H1 (cell line): ENCODE measurements at regions not wholly inside any gene's neighbourhood (a gene's known extent, or its start where the extent isn't known, plus 50 kb on each side); places are given as distances from the start of the nearest gene placed in this dataset.

Experiments used
- CTCF ChIA-PET: fragments of 300-600 bp; sonication (Branson Sonifier 250); formaldehyde crosslinking; loops from one replicate; lab custom pipeline; 2021; ENCODE audit not compliant: partially characterized antibody; lab: Charles Lee
- POLR2A ChIA-PET: fragments of 300-600 bp; sonication (Branson Sonifier 250); formaldehyde crosslinking; loops from one replicate; lab custom pipeline; 2021; ENCODE audit warnings: inconsistent platforms; ENCODE audit not compliant: partially characterized antibody; lab: Charles Lee
- DNase-seq, 2 experiments: peaks; one replicate each; pipeline versions ENCODE4 v3.0.0 to v3.0.0-alpha.2; 2010 to 2022; ENCODE audit warnings: low spot score in 2 of 2, low read depth in 1 of 2, mixed read lengths in 1 of 2
- FAIRE-seq: peaks from 2 replicates; lab custom pipeline; 2011; peaks lifted over from hg19 to GRCh38; lab: Jason Lieb, UNC
- H2AFZ ChIP-seq: 2 replicates; pipeline ENCODE4 v1.8.1; 2012; ENCODE audit warnings: low read length, inconsistent platforms
- H2AK5ac ChIP-seq: 2 replicates; pipeline ENCODE4 v1.6.1; 2013; ENCODE audit warnings: low read depth, low read length
- H2BK120ac ChIP-seq: replicated peaks from 2 replicates; pipeline ENCODE3; 2013; ENCODE audit warnings: low read depth, low read length, inconsistent platforms
- H2BK12ac ChIP-seq: 2 replicates; pipeline ENCODE4 v1.6.1; 2013; ENCODE audit warnings: low read depth, low read length
- H2BK15ac ChIP-seq: 2 replicates; pipeline ENCODE4 v1.6.1; 2013; ENCODE audit warnings: low read length
- H2BK20ac ChIP-seq: 2 replicates; pipeline ENCODE4 v1.6.1; 2013; ENCODE audit warnings: low read length
- H2BK5ac ChIP-seq: 2 replicates; pipeline ENCODE4 v1.6.1; 2013; ENCODE audit warnings: low read depth, low read length
- H3K14ac ChIP-seq: 2 replicates; pipeline ENCODE4 v1.6.1; 2013; ENCODE audit warnings: inconsistent platforms; ENCODE audit not compliant: insufficient read length
- H3K18ac ChIP-seq: 2 replicates; pipeline ENCODE4 v1.6.1; 2013; ENCODE audit warnings: low read length; ENCODE audit errors: extremely low read depth
- H3K23ac ChIP-seq: 2 replicates; pipeline ENCODE4 v1.6.1; 2013; ENCODE audit warnings: inconsistent platforms; ENCODE audit not compliant: insufficient read length
- H3K23me2 ChIP-seq: 2 replicates; pipeline ENCODE4 v1.6.1; 2013; ENCODE audit warnings: low read depth, low read length
- H3K27ac ChIP-seq: 2 replicates; pipeline ENCODE4 v1.6.1; 2011; ENCODE audit warnings: low read depth, low read length, inconsistent platforms
- H3K27me3 ChIP-seq, 4 experiments: replicated peaks in 1 of 4; 1 replicate in 1 of 4; 2 replicates in 3 of 4; pipeline versions ENCODE4 v1.6.1 to v1.8.1; 2011 to 2013; ENCODE audit warnings: low read length in 3 of 4, mild to moderate bottlenecking in 3 of 4, inconsistent platforms in 2 of 4, mixed read lengths in 2 of 4, moderate library complexity in 1 of 4; ENCODE audit not compliant: control insufficient read depth in 3 of 4, insufficient read depth in 3 of 4; ENCODE audit errors: extremely low read depth in 1 of 4
- H3K36me3 ChIP-seq, 4 experiments: 2 replicates each; pipeline versions ENCODE4 v1.6.1 to v1.8.1; 2011 to 2013; ENCODE audit warnings: mild to moderate bottlenecking in 4 of 4, low read length in 3 of 4, moderate library complexity in 2 of 4, control low read depth in 1 of 4, inconsistent platforms in 1 of 4; ENCODE audit not compliant: insufficient read depth in 4 of 4, control insufficient read depth in 2 of 4
- H3K4ac ChIP-seq: replicated peaks from 2 replicates; pipeline ENCODE3; 2013; ENCODE audit warnings: low read length, low read depth, mixed read lengths, inconsistent platforms; ENCODE audit not compliant: insufficient read length
- H3K4me1 ChIP-seq, 4 experiments: replicated peaks in 1 of 4; 1 replicate in 1 of 4; 2 replicates in 3 of 4; pipeline versions ENCODE4 v1.6.1 to v1.8.1; 2011 to 2013; ENCODE audit warnings: low read length in 3 of 4, inconsistent platforms in 2 of 4, mixed read lengths in 1 of 4; ENCODE audit not compliant: insufficient read depth in 4 of 4, control insufficient read depth in 3 of 4
- H3K4me2 ChIP-seq, 2 experiments: 2 replicates each; pipeline versions ENCODE4 v1.6.1 to v1.8.1; 2011 to 2013; ENCODE audit warnings: low read depth in 2 of 2, low read length in 2 of 2, control low read depth in 1 of 2, inconsistent platforms in 1 of 2, mild to moderate bottlenecking in 1 of 2; ENCODE audit not compliant: insufficient read depth in 1 of 2
- H3K4me3 ChIP-seq, 4 experiments: fragments of 200-600, 300-600 bp in 1 of 4; sonication (generic), shearing (Covaris generic), sonication (Bioruptor Twin) in 1 of 4; 2 replicates each; pipeline versions ENCODE4 v1.5.1 to v1.8.1; 2011 to 2016; ENCODE audit warnings: low read length in 4 of 4, low read depth in 3 of 4, control low read depth in 2 of 4, inconsistent platforms in 2 of 4, mild to moderate bottlenecking in 2 of 4, mixed read lengths in 1 of 4, moderate library complexity in 1 of 4; ENCODE audit not compliant: insufficient read depth in 2 of 4; ENCODE audit errors: extremely low read depth in 1 of 4
- H3K56ac ChIP-seq: replicated peaks from 2 replicates; pipeline ENCODE3; 2013; ENCODE audit warnings: low read depth, mild to moderate bottlenecking, mixed read lengths, low read length, inconsistent platforms; ENCODE audit not compliant: insufficient read length
- H3K79me1 ChIP-seq: 2 replicates; pipeline ENCODE4 v1.6.1; 2013; ENCODE audit warnings: low read depth, low read length, control low read depth
- H3K79me2 ChIP-seq, 2 experiments: 2 replicates each; pipeline versions ENCODE4 v1.6.1 to v1.8.1; 2012 to 2013; ENCODE audit warnings: low read length in 2 of 2, mild to moderate bottlenecking in 2 of 2, inconsistent platforms in 1 of 2; ENCODE audit not compliant: insufficient read depth in 2 of 2, control insufficient read depth in 1 of 2
- H3K9ac ChIP-seq, 4 experiments: replicated peaks in 1 of 4; 1 replicate in 1 of 4; 2 replicates in 3 of 4; pipeline versions ENCODE4 v1.6.1 to v1.8.1; 2011 to 2013; ENCODE audit warnings: low read depth in 3 of 4, low read length in 3 of 4, control low read depth in 2 of 4, mild to moderate bottlenecking in 2 of 4, moderate library complexity in 2 of 4, inconsistent platforms in 1 of 4; ENCODE audit errors: extremely low read depth in 1 of 4
- H3K9me3 ChIP-seq, 2 experiments: 2 replicates each; pipeline versions ENCODE4 v1.6.1 to v1.8.1; 2012 to 2013; ENCODE audit warnings: mild to moderate bottlenecking in 2 of 2, moderate library complexity in 2 of 2, control low read depth in 1 of 2, inconsistent platforms in 1 of 2, low read depth in 1 of 2, low read length in 1 of 2, mixed read lengths in 1 of 2; ENCODE audit not compliant: insufficient read depth in 2 of 2
- H4K20me1 ChIP-seq, 2 experiments: replicated peaks in 1 of 2; 2 replicates each; pipeline versions ENCODE3 to v1.8.1; 2011 to 2013; ENCODE audit warnings: inconsistent platforms in 2 of 2, low read length in 2 of 2, mild to moderate bottlenecking in 1 of 2; ENCODE audit not compliant: insufficient read depth in 2 of 2, control insufficient read depth in 1 of 2
- H4K5ac ChIP-seq: 2 replicates; pipeline ENCODE4 v1.6.1; 2013; ENCODE audit warnings: low read length, low read depth, mixed read lengths, inconsistent platforms; ENCODE audit not compliant: insufficient read length
- H4K8ac ChIP-seq: 2 replicates; pipeline ENCODE4 v1.8.0; 2013; ENCODE audit warnings: mild to moderate bottlenecking, moderate library complexity, low read length, inconsistent platforms; ENCODE audit not compliant: insufficient read depth; ENCODE audit errors: extremely low read depth
- H4K91ac ChIP-seq: replicated peaks from 2 replicates; pipeline ENCODE3; 2013; ENCODE audit warnings: low read length, mixed read lengths, inconsistent platforms; ENCODE audit not compliant: insufficient read length
- CHD2 ChIP-seq: IDR thresholded peaks from 2 replicates; pipeline ENCODE4 v1.6.1; 2012; ENCODE audit warnings: low read length, improper control_type of control experiment
- GABPA ChIP-seq: IDR thresholded peaks from 2 replicates; pipeline ENCODE4 v1.6.1; 2011; ENCODE audit warnings: mild to moderate bottlenecking, low read length, moderate library complexity, borderline replicate concordance; ENCODE audit not compliant: insufficient read depth
- HDAC2 ChIP-seq, 2 experiments: fragments of 300-600 bp in 1 of 2; sonication (generic) in 1 of 2; IDR thresholded peaks; 2 replicates each; pipeline ENCODE4 v1.6.1; 2011 to 2012; ENCODE audit warnings: low read depth in 2 of 2, low read length in 2 of 2, mild to moderate bottlenecking in 2 of 2, moderate library complexity in 2 of 2, borderline replicate concordance in 1 of 2, inconsistent platforms in 1 of 2
- POU5F1 ChIP-seq: IDR thresholded peaks from 2 replicates; pipeline ENCODE4 v1.6.1; 2011; ENCODE audit warnings: low read depth, mild to moderate bottlenecking, low read length, moderate library complexity
- RAD21 ChIP-seq, 2 experiments: IDR thresholded peaks in 1 of 2; conservative IDR thresholded peaks in 1 of 2; 2 replicates each; pipeline ENCODE4 v1.6.1; 2011; ENCODE audit warnings: low read depth in 2 of 2, low read length in 2 of 2, improper control_type of control experiment in 1 of 2, inconsistent platforms in 1 of 2, mild to moderate bottlenecking in 1 of 2, moderate library complexity in 1 of 2
- RNF2 ChIP-seq: fragments of 200-900, 300-1000 bp; sonication (generic); IDR thresholded peaks from 2 replicates; pipeline ENCODE4 v1.7.1; 2016; ENCODE audit warnings: borderline replicate concordance, low read depth, mild to moderate bottlenecking, antibody characterized with exemption, low read length; ENCODE audit not compliant: poor library complexity, severe bottlenecking; ENCODE audit errors: missing control alignments
- SAP30 ChIP-seq: fragments of 300-600 bp; sonication (generic); IDR thresholded peaks from 2 replicates; pipeline ENCODE4 v1.7.1; 2012; ENCODE audit warnings: low read length, moderate library complexity, mild to moderate bottlenecking, inconsistent platforms; ENCODE audit not compliant: insufficient read depth, insufficient replicate concordance
- SIX5 ChIP-seq: IDR thresholded peaks from 2 replicates; pipeline ENCODE4 v1.6.1; 2011; ENCODE audit warnings: mild to moderate bottlenecking, low read depth, low read length
- SP2 ChIP-seq: IDR thresholded peaks from 2 replicates; pipeline ENCODE4 v1.6.1; 2012; ENCODE audit warnings: mild to moderate bottlenecking, low read length, inconsistent platforms
- SUZ12 ChIP-seq: fragments of 200-600 bp; sonication (generic); IDR thresholded peaks from 2 replicates; pipeline ENCODE4 v1.6.1; 2012; ENCODE audit warnings: mild to moderate bottlenecking, inconsistent platforms, low read length, moderate library complexity, mixed read lengths
- TEAD4 ChIP-seq: IDR thresholded peaks from 2 replicates; pipeline ENCODE4 v1.6.1; 2012; ENCODE audit warnings: low read depth, low read length, inconsistent platforms, mixed read lengths
- USF2 ChIP-seq: IDR thresholded peaks from 2 replicates; pipeline ENCODE4 v1.6.1; 2011; ENCODE audit warnings: low read length, improper control_type of control experiment
- WGBS, 2 experiments: shearing (Covaris generic) in 1 of 2; methylation state at CpG; one replicate each; pipeline versions ENCODE4 v1.1.6 to v1.1.7; 2013 to 2015; ENCODE audit warnings: low lambda C conversion rate in 2 of 2, mixed read lengths in 2 of 2, inconsistent platforms in 1 of 2, low coverage in 1 of 2, missing lambda C conversion rate in 1 of 2; ENCODE audit not compliant: insufficient replicate concordance in 2 of 2, insufficient coverage in 1 of 2, insufficient read length in 1 of 2; ENCODE audit errors: extremely low coverage in 1 of 2, missing lambda C conversion rate in 1 of 2; 5-methylcytosine and 5-hydroxymethylcytosine counted together

GRCh38 chr13:82654143-82654542 is 1228.1 kb downstream of the SLITRK1 start:
- Histone ChIP-seq H3K4me1 (no peaks in the 10 kb centered on the region), H4K5ac (no peak overlapping the region), H3K27ac (no peak overlapping the region), H3K36me3 (no peaks in the 10 kb centered on the region), H3K14ac (no peak overlapping the region), H2BK5ac (no peak overlapping the region), H3K4ac (no peak overlapping the region), H3K18ac (no peak overlapping the region), H2BK120ac (no peak overlapping the region), H2AK5ac (no peak overlapping the region), H3K23ac (no peak overlapping the region), H3K56ac (no peak overlapping the region), H4K91ac (no peak overlapping the region), H3K4me3 (no peak overlapping the region), H3K79me2 (no peaks in the 10 kb centered on the region), H4K8ac (no peak overlapping the region), H2BK20ac (no peak overlapping the region), H2BK12ac (no peak overlapping the region), H3K79me1 (no peaks in the 10 kb centered on the region), H3K4me2 (no peak overlapping the region), H2AFZ (no peak overlapping the region), H3K23me2 (no peaks in the 10 kb centered on the region), H3K27me3 (no peaks in the 10 kb centered on the region), H4K20me1 (no peaks in the 10 kb centered on the region), H2BK15ac (no peak overlapping the region), H3K9ac (no peak overlapping the region), H3K9me3 (no peaks in the 10 kb centered on the region)
- no peak for FAIRE-seq
- TF ChIP-seq RAD21 (IDR thresholded peaks at IDR 0.05 in 1 of 2, conservative IDR thresholded peaks at IDR 0.05 in 1 of 2; ENCODE audit: low read depth in 2 of 2, low read length in 2 of 2) (no peak), CHD2 (no peak), RNF2 (no peak), GABPA (no peak), HDAC2 (IDR thresholded peaks at IDR 0.05; ENCODE audit: borderline replicate concordance in 1 of 2, low read depth in 2 of 2, low read length in 2 of 2) (no peak), TEAD4 (no peak), USF2 (no peak), SAP30 (no peak), SUZ12 (no peak), POU5F1 (no peak), SIX5 (no peak), SP2 (no peak)
- WGBS, 2 experiments, result 78% methylated on average over 1 of the region's 1 CpG; no CpG with 5 or more reads in 1 of the 2 experiments
- ChIA-PET CTCF (no interaction called here), POLR2A (no interaction called here)
- DNase-seq, result no peak
